ENCODE measurements at regions not wholly inside any gene's neighbourhood (a gene's known extent, or its start where the extent isn't known, plus 50 kb on each side); places are given as distances from the start of the nearest gene placed in this dataset.
"Not testable (repeated sequence)": the region's sequence is repeated elsewhere in the genome, so short reads cannot be mapped to it uniquely, and the experiment has no call there.

DNA sequence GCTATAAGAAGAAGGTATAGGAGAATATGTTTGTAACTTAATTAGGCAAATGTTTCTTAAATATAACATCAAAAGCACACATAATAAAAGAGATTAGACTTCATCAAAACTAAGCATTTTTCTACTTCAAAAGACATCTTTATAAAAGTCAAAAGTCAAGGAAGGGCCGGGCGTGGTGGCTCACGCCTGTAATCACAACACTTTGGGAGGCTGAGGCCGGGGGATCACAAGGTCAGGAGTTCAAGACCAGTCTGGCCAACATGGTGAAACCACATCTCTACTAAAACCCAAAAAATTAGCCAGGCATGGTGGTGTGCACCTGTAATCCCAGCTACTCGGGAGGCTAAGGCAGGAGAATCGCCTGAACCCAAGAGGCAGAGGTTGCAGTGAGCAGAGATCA lies 951.0 kb upstream of the C9orf72 start:
- TF ChIP-seq, protein P1, sequence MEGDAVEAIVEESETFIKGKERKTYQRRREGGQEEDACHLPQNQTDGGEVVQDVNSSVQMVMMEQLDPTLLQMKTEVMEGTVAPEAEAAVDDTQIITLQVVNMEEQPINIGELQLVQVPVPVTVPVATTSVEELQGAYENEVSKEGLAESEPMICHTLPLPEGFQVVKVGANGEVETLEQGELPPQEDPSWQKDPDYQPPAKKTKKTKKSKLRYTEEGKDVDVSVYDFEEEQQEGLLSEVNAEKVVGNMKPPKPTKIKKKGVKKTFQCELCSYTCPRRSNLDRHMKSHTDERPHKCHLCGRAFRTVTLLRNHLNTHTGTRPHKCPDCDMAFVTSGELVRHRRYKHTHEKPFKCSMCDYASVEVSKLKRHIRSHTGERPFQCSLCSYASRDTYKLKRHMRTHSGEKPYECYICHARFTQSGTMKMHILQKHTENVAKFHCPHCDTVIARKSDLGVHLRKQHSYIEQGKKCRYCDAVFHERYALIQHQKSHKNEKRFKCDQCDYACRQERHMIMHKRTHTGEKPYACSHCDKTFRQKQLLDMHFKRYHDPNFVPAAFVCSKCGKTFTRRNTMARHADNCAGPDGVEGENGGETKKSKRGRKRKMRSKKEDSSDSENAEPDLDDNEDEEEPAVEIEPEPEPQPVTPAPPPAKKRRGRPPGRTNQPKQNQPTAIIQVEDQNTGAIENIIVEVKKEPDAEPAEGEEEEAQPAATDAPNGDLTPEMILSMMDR (conservative IDR thresholded peaks at IDR 0.05), result not testable (repeated sequence)
- not testable (repeated sequence) for TF ChIP-seq EZH2 (IDR thresholded peaks at IDR 0.05; ENCODE audit: low read depth)

Data from PC-9 (cell line).